ENCODE measurements at regions not wholly inside any gene's neighbourhood (a gene's known extent, or its start where the extent isn't known, plus 50 kb on each side); places are given as distances from the start of the nearest gene placed in this dataset.

GRCh38 chr1:4066860-4067599 lies 167.0 kb upstream of the C1orf174 start:
- POLR2A ChIA-PET (ENCODE audit: unreplicated experiment): no interaction called here
- H3K18ac ChIP-seq (ENCODE audit: low read depth, low read length): no peak overlapping the region
- H3K4me3 ChIP-seq (ENCODE audit: insufficient read depth, low read depth, low read length): no peak overlapping the region
- H3K79me1 ChIP-seq (ENCODE audit: low read depth in 1 of 2, low read length in 2 of 2): no peaks in the 10 kb centered on the region
- H2BK120ac ChIP-seq (ENCODE audit: low read depth, low read length): no peak overlapping the region
- no peak overlapping the region for H2AK5ac ChIP-seq (ENCODE audit: low read depth, low read length)
- H3K14ac ChIP-seq (replicated peaks; ENCODE audit: low read depth, low read length): no peak overlapping the region
- H2BK15ac ChIP-seq (ENCODE audit: low read depth, low read length): no peak overlapping the region
- no peak overlapping the region for H3K4me2 ChIP-seq (ENCODE audit: low read depth, low read length)
- H3K23ac ChIP-seq (ENCODE audit: low read depth, low read length): no peak overlapping the region
- dilution Hi-C loops (cut with HindIII; ENCODE audit: low sequenced_read_pairs, unreplicated experiment): no loop called here
- BruUV-seq (replicated peaks): no TSS peak
- intact Hi-C loops (cut with micrococcal nuclease): no loop called here
- H3K36me3 ChIP-seq (ENCODE audit: control insufficient read depth, insufficient read depth, low read length): no peaks in the 10 kb centered on the region
- in situ Hi-C loops (cut with MboI; ENCODE audit: low sequenced_read_pairs): no loop called here
- no peak for TF ChIP-seq MXI1 (IDR thresholded peaks at IDR 0.05; ENCODE audit: borderline replicate concordance, low read depth, low read length)
- no peak for TF ChIP-seq MAFK (IDR thresholded peaks at IDR 0.05; ENCODE audit: low read depth, low read length)
- TF ChIP-seq CHD1 (IDR thresholded peaks at IDR 0.05; ENCODE audit: low read depth, low read length): no peak
- TF ChIP-seq ELK1 (IDR thresholded peaks at IDR 0.05; ENCODE audit: borderline replicate concordance, low read depth, low read length): no peak
- TF ChIP-seq MAZ (IDR thresholded peaks at IDR 0.05; ENCODE audit: borderline replicate concordance, low read depth, low read length): no peak
- no peak for TF ChIP-seq RAD21 (IDR thresholded peaks at IDR 0.05; ENCODE audit: low read length)
- TF ChIP-seq USF2 (IDR thresholded peaks at IDR 0.05; ENCODE audit: low read depth, low read length): no peak
- H3K56ac ChIP-seq (ENCODE audit: extremely low read depth, insufficient read depth, low read length): no peak overlapping the region
- H4K20me1 ChIP-seq (ENCODE audit: insufficient read depth, low read length): no peaks in the 10 kb centered on the region
- H4K5ac ChIP-seq (ENCODE audit: low read depth, low read length): no peak overlapping the region
- H2AFZ ChIP-seq (replicated peaks; ENCODE audit: low read length, poor library complexity): no peak overlapping the region
- no peaks in the 10 kb centered on the region for H3K9me1 ChIP-seq (ENCODE audit: insufficient read depth, low read length)
- H2BK5ac ChIP-seq (ENCODE audit: low read depth, low read length, poor library complexity, severe bottlenecking): no peak overlapping the region
- H2AK9ac ChIP-seq (replicated peaks; ENCODE audit: low read depth, low read length, poor library complexity): no peak overlapping the region
- H3K27me3 ChIP-seq (ENCODE audit: control insufficient read depth, insufficient read depth, low read length): no peaks in the 10 kb centered on the region
- no peak overlapping the region for H3K9ac ChIP-seq (ENCODE audit: low read depth, low read length)
- H3K4me1 ChIP-seq (ENCODE audit: control insufficient read depth, insufficient read depth, low read length): no peaks in the 10 kb centered on the region
- no peak overlapping the region for H3K27ac ChIP-seq (ENCODE audit: insufficient read depth, low read length)
- CTCF ChIA-PET: no interaction called here
- H3K4ac ChIP-seq (ENCODE audit: low read depth, low read length): no peak overlapping the region
- H4K8ac ChIP-seq (ENCODE audit: low read depth in 2 of 2, low read length in 2 of 2): no peak overlapping the region
- DNase-seq (no peak), ATAC-seq (ENCODE audit: low read depth) (no peak)
- peaks cover 38% of the 10 kb centered on the region for H3K9me3 ChIP-seq (ENCODE audit: control insufficient read depth, insufficient read depth, low read length)
- no peak overlapping the region for H2BK20ac ChIP-seq (ENCODE audit: low read depth, low read length)
- no peak overlapping the region for H4K91ac ChIP-seq (ENCODE audit: insufficient read depth, low read depth, low read length)
- no CpG with 5 or more reads among the region's 3 CpGs for WGBS, 2 experiments (ENCODE audit: extremely low coverage in 2 of 2, insufficient read length in 1 of 2)
